A673 (cell line): ENCODE measurements at regions not wholly inside any gene's neighbourhood (a gene's known extent, or its start where the extent isn't known, plus 50 kb on each side); places are given as distances from the start of the nearest gene placed in this dataset.

Experiments
- BruUV-seq: library from RNA; stranded (reverse); fragments of 400-500 nt; replicated peaks from 2 replicates; lab custom pipeline; 2021; lab: Mats Ljungman, UMichigan
- CTCF ChIA-PET: fragments of 300-600 bp; sonication (Branson Sonifier 250); formaldehyde crosslinking; loops from one replicate; lab custom pipeline; 2022; ENCODE audit warnings: antibody characterized with exemption; lab: Charles Lee
- POLR2A ChIA-PET: fragments of 300-600 bp; sonication (Branson Sonifier 250); formaldehyde crosslinking; loops from one replicate; lab custom pipeline; 2022; ENCODE audit warnings: antibody characterized with exemption; ENCODE audit not compliant: low non-redundant PET; lab: Charles Lee
- DNase-seq: peaks from one replicate; pipeline ENCODE4 v3.0.0-alpha.2; 2015; ENCODE audit warnings: low spot score
- H3K27ac ChIP-seq: fragments of 200-600 bp; sonication (generic); 2 replicates; pipeline ENCODE4 v1.5.1; 2016; ENCODE audit warnings: mixed run types, low read depth, mild to moderate bottlenecking, mixed read lengths, antibody characterized with exemption, low read length; ENCODE audit not compliant: poor library complexity, severe bottlenecking
- H3K27me3 ChIP-seq: fragments of 200-600 bp; sonication (generic); replicated peaks from 2 replicates; pipeline ENCODE4 v1.6.1; 2017; ENCODE audit warnings: mixed run types, low read depth, mild to moderate bottlenecking, mixed read lengths, antibody characterized with exemption, low read length; ENCODE audit not compliant: insufficient read depth, poor library complexity
- H3K36me3 ChIP-seq: fragments of 200-600 bp; sonication (generic); 2 replicates; pipeline ENCODE4 v1.6.1; 2016; ENCODE audit warnings: mixed run types, mild to moderate bottlenecking, mixed read lengths, antibody characterized with exemption, low read length; ENCODE audit not compliant: insufficient read depth, poor library complexity, severe bottlenecking
- H3K4me1 ChIP-seq: fragments of 200-600 bp; sonication (generic); 2 replicates; pipeline ENCODE4 v1.6.1; 2017; ENCODE audit warnings: mixed run types, mild to moderate bottlenecking, mixed read lengths, antibody characterized with exemption, low read length; ENCODE audit not compliant: insufficient read depth, poor library complexity, severe bottlenecking
- H3K4me3 ChIP-seq: fragments of 200-600 bp; sonication (generic); 2 replicates; pipeline ENCODE4 v1.5.1; 2016; ENCODE audit warnings: low read depth, mixed run types, mild to moderate bottlenecking, mixed read lengths, low read length; ENCODE audit not compliant: poor library complexity, severe bottlenecking
- H3K9me3 ChIP-seq: fragments of 200-600 bp; sonication (generic); 2 replicates; pipeline ENCODE4 v1.6.1; 2016; ENCODE audit warnings: mixed run types, low read depth, mild to moderate bottlenecking, mixed read lengths, antibody characterized with exemption, low read length; ENCODE audit not compliant: poor library complexity, severe bottlenecking
- EZH2 ChIP-seq: fragments of 200-600 bp; sonication (generic); IDR thresholded peaks from 2 replicates; pipeline ENCODE4 v1.6.1; 2017; ENCODE audit warnings: borderline replicate concordance, low read depth, mild to moderate bottlenecking, mixed read lengths, antibody characterized with exemption, low read length; ENCODE audit not compliant: poor library complexity, severe bottlenecking
- intact Hi-C: fragments of 100-400 bp; cut with micrococcal nuclease; formaldehyde crosslinking; loops from one replicate; pipeline ENCODE4 v1.10.0; 2022; ENCODE audit not compliant: unreplicated experiment
- TF ChIP-seq, protein P1 (sequence below): fragments of 300-800, 200-600 bp; sonication (generic); conservative IDR thresholded peaks from 2 replicates; pipeline ENCODE4 v1.5.1; 2017; ENCODE audit warnings: low read depth, mild to moderate bottlenecking, antibody characterized with exemption, low read length, moderate library complexity, mixed read lengths

DNA sequence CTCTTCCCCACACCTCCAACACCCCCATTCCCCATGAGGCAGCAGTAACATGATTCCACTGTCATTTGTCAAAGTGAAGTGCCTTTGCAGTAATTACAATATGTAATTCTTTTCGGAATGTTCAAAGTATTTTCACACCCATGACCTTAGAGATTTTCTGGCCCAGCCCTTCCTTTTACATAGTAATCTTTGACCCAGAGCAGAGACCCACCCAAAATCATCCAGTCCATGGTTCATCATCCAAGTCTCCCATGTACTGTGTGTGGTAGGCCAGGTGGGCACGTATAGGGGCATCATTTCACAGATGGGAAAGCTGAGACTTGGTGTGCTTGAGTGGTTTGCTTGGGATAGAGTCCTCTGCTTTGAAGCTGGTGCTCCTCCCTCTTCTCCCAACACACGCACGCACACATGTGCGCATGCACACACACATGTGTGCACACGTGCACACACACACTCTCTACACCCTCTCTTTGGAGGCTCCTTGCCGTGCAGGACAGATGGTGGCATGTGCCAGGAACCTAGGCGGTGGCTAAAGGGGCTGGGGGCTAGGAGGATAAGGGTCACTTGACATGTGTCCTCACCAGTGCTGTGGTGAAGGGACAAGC is 284.7 kb upstream of the ROPN1 start:
- TF ChIP-seq EZH2 = no peak
- TF ChIP-seq, protein P1, sequence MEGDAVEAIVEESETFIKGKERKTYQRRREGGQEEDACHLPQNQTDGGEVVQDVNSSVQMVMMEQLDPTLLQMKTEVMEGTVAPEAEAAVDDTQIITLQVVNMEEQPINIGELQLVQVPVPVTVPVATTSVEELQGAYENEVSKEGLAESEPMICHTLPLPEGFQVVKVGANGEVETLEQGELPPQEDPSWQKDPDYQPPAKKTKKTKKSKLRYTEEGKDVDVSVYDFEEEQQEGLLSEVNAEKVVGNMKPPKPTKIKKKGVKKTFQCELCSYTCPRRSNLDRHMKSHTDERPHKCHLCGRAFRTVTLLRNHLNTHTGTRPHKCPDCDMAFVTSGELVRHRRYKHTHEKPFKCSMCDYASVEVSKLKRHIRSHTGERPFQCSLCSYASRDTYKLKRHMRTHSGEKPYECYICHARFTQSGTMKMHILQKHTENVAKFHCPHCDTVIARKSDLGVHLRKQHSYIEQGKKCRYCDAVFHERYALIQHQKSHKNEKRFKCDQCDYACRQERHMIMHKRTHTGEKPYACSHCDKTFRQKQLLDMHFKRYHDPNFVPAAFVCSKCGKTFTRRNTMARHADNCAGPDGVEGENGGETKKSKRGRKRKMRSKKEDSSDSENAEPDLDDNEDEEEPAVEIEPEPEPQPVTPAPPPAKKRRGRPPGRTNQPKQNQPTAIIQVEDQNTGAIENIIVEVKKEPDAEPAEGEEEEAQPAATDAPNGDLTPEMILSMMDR = no peak
- no peaks in the 10 kb centered on the region for H3K4me1 ChIP-seq
- H3K4me3 ChIP-seq = no peak overlapping the region
- CTCF ChIA-PET = no interaction called here
- BruUV-seq = no TSS peak
- H3K27me3 ChIP-seq = no peaks in the 10 kb centered on the region
- no peak for DNase-seq
- no peaks in the 10 kb centered on the region for H3K9me3 ChIP-seq
- intact Hi-C loops = no loop called here
- H3K27ac ChIP-seq = no peak overlapping the region
- no peaks in the 10 kb centered on the region for H3K36me3 ChIP-seq
- POLR2A ChIA-PET = no interaction called here

DNA sequence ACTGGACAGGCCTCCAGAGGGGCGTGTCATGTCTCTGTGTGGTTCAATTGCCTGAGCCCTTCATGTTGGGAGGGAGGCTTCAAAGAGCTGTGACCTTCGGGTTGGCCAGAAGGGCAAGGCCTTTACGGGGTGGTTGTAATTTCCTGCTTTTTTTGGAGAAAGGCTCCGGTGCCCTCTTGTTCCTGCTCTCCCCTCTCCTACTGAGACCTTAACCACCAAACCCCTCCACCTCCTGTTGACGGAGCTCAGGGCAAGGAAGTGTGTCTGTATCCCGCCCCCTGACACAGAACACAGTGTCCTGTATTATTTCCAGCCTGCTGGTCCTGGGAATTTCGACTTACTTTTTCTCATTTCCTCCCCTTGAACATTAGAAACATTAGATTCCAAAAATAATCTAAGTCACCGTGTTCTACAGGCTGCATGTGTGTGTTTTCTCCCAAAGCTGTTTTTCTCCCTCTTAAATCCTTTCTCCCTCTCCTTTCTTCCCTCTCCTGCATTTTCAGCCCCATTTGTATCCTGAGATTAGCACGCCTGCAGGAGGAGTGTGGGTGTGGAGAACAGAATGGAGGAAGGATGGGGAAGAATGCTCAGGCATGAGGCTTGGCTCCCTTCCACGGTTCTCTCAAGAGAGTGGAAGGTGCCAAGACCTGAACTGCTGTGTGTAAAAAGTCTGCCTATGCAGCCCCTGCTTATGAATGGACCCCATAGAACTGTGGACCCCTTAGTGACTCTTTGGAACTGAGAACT is 285.4 kb upstream of the ROPN1 start:
- POLR2A ChIA-PET = no interaction called here
- no peak for DNase-seq
- CTCF ChIA-PET = no interaction called here
- no TSS peak for BruUV-seq
- no peak overlapping the region for H3K27ac ChIP-seq
- no peaks in the 10 kb centered on the region for H3K9me3 ChIP-seq
- H3K4me3 ChIP-seq = no peak overlapping the region
- TF ChIP-seq, protein P1 = no peak
- TF ChIP-seq EZH2 = no peak
- H3K27me3 ChIP-seq = no peaks in the 10 kb centered on the region
- no peaks in the 10 kb centered on the region for H3K36me3 ChIP-seq
- intact Hi-C loops = no loop called here
- no peaks in the 10 kb centered on the region for H3K4me1 ChIP-seq

DNA sequence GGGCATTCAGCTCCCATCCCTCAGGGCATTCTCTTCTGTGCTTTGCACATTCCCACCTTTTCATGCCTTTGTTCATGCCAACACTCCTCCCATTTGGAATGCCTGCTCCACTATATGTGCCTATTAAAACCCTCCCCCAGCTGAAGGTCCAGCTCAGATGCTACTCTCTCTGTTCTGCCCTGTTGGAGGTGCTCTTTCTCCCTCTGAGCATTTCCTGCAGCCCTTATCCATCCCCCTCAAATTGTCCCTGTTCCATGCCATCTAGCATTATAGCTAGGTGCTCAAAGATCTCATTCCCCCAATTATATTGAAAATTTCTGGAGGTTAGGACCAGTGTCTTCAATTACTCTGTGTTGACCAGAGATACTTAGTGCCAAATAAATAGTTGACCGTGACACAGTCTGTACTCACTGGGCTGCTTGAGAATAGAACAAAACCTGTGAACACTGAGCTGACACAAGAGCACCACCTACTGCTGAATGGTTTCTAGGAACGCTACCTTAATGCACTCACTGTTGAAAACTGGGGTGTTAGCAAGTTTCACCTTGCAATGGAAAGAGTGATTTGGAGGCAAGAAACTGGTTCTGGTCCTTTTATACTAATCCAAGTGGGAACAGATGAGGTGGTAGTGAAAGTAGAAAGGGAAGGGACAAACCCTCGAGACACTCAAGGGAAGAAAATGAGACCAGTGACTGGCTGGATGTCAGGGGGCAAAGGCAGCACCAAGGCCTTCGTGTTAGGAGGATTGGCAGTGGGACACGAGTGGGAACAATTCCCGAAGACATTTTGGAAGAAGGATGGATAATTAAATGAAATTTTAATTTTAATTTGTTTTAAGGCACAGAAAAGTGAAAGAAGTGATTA is 289.8 kb upstream of the ROPN1 start:
- CTCF ChIA-PET = interaction anchor here (0.9 kb wide), 1 partner anchor 266 kb away, joined by 4 read pairs; no protein-coding TSS in a partner anchor
- Histone ChIP-seq H3K9me3 (no peaks in the 10 kb centered on the region), H3K27ac (no peak overlapping the region), H3K4me1 (no peaks in the 10 kb centered on the region), H3K27me3 (no peaks in the 10 kb centered on the region), H3K4me3 (no peak overlapping the region), H3K36me3 (no peaks in the 10 kb centered on the region)
- POLR2A ChIA-PET = interaction anchor here (0.6 to 0.7 kb wide), 2 partner anchors 121 to 181 kb away, joined by 3 read pairs; no protein-coding TSS in a partner anchor
- intact Hi-C loops = loop anchor here (5.0 kb wide), 1 partner anchor 264 kb away; no protein-coding TSS in a partner anchor
- no peak for TF ChIP-seq EZH2
- TF ChIP-seq, protein P1 = peak; percentile 57
- peak; percentile 24 for DNase-seq
- BruUV-seq = no TSS peak
